ENCODE measurements at regions not wholly inside any gene's neighbourhood (a gene's known extent, or its start where the extent isn't known, plus 50 kb on each side); places are given as distances from the start of the nearest gene placed in this dataset.

GRCh38 chr4:186002853-186003252 is 66.1 kb upstream of the TLR3 start:
- CTCF ChIA-PET: no interaction called here
- TF ChIP-seq CTCF (conservative IDR thresholded peaks at IDR 0.05; ENCODE audit: low read depth): no peak
- POLR2A ChIA-PET (ENCODE audit: low non-redundant PET): interaction anchor here (0.5 kb wide), 1 partner anchor 160 kb away, joined by 3 read pairs; no protein-coding TSS in a partner anchor

DNA sequence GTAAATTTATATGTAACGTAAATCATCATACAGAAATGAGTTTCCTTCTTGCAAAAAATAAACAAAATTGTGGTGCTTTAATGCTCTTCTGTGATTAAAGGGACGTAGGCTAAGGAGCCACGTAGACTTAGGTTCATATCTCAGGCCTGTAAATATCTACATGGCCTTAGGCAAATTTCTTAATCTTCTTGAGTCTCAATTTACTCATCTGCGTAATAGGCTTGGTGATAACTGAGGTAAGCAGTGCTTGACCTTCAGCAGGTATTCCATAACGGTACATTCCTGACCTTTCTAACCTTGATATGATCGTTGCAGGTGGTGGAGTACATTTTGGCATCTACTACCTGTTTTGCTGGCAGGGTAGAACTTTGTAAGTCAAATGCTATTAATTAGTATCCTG is 65.2 kb upstream of the TLR3 start:
- no peak for DNase-seq (ENCODE audit: low spot score)
- ChIA-PET POLR2A (ENCODE audit: low non-redundant PET) (no interaction called here), CTCF (no interaction called here)
- H3K27ac ChIP-seq: no peak overlapping the region
- no peak for TF ChIP-seq CTCF (conservative IDR thresholded peaks at IDR 0.05; ENCODE audit: low read depth)

More at GRCh38 chr4:186002853-186003252, 66.1 kb upstream of the TLR3 start:
- DNase-seq (ENCODE audit: low spot score): no peak
- H3K27ac ChIP-seq: no peak overlapping the region

GRCh38 chr4:186008057-186008456 is 60.9 kb upstream of the TLR3 start:
- H3K27ac ChIP-seq: no peak overlapping the region
- POLR2A ChIA-PET (ENCODE audit: low non-redundant PET): no interaction called here
- no peak for DNase-seq (ENCODE audit: low spot score)
- CTCF ChIA-PET: no interaction called here
- TF ChIP-seq CTCF (conservative IDR thresholded peaks at IDR 0.05; ENCODE audit: low read depth): no peak

DNA sequence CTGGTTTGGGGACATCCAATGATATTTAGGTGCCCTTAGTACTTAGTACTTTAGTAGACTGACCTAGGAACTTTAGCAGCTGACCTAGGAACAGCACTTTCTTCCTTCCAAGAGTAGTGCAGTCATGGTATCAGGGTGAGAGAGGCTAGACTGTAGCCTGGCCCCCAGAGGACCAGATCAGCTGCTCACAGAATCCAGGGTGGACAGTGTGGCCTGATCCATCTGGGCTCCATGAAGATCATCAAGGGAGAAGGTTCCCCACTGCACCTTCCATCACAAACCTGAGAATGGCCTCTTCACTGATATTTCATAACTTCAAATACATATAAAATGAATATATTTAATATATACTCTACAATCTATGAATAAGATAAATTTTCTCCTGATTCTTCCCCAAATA is 59.0 kb upstream of the TLR3 start:
- no peak for TF ChIP-seq CTCF (conservative IDR thresholded peaks at IDR 0.05; ENCODE audit: low read depth)
- POLR2A ChIA-PET (ENCODE audit: low non-redundant PET): no interaction called here
- no peak overlapping the region for H3K27ac ChIP-seq
- no peak for DNase-seq (ENCODE audit: low spot score)
- CTCF ChIA-PET: interaction anchor here (0.8 to 1.1 kb wide), 2 partner anchors 9 to 12 kb away, joined by 3 read pairs; no protein-coding TSS in a partner anchor

DNA sequence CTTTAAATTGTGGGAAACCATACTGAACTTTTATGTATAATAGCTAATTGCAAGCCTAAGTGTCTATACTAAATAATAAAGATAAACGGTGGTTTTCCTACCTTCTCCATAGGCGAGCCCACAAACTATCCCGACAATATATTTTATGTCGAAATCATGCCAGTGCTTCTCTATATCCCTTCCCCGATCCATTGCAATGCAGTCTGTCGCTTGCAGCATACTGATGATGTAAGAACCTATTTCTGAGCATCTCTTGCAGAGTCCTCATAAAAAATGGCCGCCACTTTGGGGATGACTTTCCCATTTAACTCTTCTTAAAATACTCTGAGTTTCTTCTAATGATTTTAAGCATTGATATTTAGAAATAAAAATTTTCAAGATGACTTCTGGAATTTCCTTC is 58.1 kb upstream of the TLR3 start:
- POLR2A ChIA-PET (ENCODE audit: low non-redundant PET): no interaction called here
- no peak for TF ChIP-seq CTCF (conservative IDR thresholded peaks at IDR 0.05; ENCODE audit: low read depth)
- DNase-seq (ENCODE audit: low spot score): no peak
- CTCF ChIA-PET: interaction anchor here (0.6 kb wide), 1 partner anchor 1298 kb away, joined by 3 read pairs; no protein-coding TSS in a partner anchor
- H3K27ac ChIP-seq: no peak overlapping the region

DNA sequence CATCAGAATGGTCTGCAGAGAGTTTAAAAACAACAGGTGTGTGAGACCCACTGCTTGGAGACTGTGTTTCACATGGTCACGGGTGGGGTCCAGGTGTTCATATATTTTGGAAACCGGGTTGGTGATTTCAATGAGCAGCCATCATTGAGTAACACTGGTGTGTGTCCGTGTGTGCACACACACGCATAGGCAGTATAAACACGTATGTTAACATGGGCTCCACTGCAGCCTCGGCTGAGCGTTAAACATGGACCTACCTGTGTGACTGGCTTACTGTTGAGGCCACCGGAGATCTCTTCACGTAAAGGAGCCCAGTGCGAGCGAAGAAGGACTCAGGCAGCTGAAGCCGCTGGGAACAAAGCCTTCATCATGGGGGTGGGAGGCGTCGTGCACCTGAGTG is 56.9 kb upstream of the TLR3 start:
- DNase-seq (ENCODE audit: low spot score): no peak
- no peak for TF ChIP-seq CTCF (conservative IDR thresholded peaks at IDR 0.05; ENCODE audit: low read depth)
- POLR2A ChIA-PET (ENCODE audit: low non-redundant PET): interaction anchor here (0.5 kb wide), 1 partner anchor 56 kb away, joined by 3 read pairs; no protein-coding TSS in a partner anchor
- H3K27ac ChIP-seq: no peak overlapping the region
- CTCF ChIA-PET: interaction anchor here (0.8 kb wide), 1 partner anchor 9 kb away, joined by 3 read pairs; no protein-coding TSS in a partner anchor

All from RWPE1 (cell line).